ENCODE measurements at regions not wholly inside any gene's neighbourhood (a gene's known extent, or its start where the extent isn't known, plus 50 kb on each side); places are given as distances from the start of the nearest gene placed in this dataset.
"Not testable (repeated sequence)": the region's sequence is repeated elsewhere in the genome, so short reads cannot be mapped to it uniquely, and the experiment has no call there.

DNA sequence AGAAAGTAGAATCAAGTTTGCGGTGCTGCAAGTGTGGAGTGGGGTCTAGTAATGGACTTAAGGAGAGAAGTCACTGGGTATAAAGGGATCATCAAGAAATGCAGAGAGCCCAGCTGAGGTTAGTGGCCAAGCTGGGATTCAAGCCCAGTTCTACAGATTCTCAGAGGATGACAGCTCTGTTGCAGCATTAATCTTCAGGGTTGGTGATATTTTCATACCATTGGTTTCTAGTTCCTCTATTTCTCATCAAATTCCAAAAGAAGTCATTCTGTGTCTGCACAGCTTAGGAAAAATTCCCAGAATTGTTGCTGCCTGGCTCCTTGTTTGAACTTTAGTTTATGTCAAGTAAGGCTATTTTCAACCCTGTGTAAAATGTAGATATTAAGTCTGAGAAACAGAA lies 169.5 kb upstream of the NTF3 start:
- DNase-seq (ENCODE audit: low spot score) = no peak

DNA sequence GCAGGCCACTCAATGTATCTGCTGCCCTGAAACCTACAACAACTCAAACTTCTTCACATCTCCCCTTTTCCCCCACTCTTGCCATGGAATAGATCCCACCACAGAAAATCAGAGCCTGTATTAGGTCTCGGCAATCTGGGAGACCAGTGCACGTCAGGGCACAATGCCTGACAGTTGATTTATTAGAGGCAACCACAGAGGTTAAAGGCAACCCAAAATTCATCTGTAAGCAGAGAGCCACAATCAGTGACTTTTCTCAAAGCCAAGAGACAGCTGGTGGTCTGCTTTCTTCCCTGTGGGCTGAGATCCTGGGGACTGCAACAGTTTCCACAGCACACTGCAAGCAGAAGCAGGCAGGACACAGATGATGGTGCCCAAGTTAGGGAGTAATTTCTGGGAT lies 169.0 kb upstream of the NTF3 start:
- no peak for DNase-seq (ENCODE audit: low spot score)

DNA sequence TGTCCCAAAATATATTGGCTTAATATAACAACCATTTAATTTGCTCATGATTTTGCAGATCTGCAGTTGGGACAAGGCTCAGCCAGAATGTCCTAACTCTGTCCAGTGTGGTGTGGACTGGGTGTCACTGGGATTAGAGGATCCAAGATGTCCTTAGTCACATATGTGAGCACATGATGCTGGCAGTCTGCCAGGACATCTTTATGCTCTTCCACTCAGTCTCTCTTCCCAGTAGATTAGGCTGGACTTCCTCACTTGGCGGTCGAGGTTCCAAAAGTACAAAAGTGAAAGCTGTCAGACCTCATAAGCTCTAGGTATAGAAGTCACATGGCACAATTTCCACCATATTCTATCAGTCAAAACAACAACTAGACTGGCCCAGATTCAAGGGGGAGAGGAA lies 167.9 kb upstream of the NTF3 start:
- no peak for DNase-seq (ENCODE audit: low spot score)

DNA sequence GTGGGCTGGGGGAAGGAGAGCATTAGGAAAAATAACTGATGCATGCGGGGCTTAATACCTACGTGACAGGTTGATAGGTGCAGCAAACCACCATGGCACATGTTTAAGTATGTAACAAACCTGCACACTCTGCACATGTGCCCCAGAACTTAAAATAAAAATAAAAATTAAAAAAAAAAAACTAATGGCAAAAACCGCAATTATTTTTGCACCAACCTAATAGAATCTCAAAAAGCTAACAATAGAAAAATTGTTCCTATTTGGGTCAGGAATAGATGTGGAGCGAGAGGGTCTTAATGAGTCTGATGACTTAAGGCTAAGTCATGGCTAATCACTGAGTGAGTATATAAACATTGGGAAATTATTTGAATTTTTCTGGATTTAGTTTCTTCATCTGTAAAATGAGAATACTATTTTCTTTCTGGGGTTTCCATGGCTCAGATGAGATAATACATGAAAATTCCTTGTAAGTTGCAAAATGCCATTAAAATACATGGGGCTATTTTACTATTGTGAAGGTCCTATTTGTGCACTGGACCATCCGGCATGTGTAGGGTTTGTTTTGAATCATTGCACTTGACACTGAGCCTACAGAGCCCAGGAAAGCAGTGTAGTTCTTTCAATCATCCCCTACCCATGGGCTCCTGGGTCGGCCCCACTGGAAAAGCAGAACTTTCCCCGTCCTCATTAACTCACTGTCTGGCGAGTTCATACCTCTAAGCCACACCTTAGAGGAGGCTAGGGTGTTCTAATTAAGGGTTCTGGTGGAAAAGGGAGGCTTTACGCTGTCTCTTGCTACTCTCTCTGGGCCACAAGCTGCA lies 164.1 kb upstream of the NTF3 start:
- DNase-seq (ENCODE audit: low spot score) = no peak

DNA sequence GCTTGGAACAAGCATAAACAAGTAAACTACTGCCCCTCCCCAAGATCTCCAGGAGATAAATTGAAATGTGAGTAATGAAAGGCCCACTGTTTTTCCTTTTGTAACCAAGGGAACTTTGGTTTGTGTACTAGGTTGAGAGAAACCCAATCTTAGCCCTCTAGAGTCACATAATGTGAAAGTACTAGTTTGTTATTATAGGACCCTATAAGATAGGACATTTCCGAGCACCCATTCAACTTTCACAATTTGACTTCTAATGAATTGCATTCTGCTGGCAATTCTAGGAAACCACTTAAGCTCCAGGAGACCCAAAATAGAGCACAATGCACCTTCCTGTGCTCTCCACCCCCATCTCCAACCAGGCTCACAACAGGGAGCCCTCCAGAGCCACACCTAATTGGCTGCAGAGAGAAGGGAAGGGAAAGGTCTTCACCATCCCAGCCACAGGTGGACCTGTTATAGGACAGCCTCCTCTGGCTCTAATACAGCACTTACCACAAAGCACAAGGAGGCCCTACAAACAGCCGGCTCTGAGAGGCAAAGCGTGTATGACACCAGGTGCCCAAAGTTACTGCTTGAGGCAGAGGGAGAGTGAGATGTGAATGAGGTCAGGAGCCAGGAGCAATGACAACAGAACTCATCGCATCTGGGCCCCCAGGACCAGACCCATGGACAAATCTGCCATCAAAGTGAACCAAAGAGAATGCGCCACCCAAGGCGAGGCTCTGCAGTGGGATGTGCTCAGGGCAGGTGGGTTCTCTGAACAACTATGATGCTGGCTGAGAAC lies 163.3 kb upstream of the NTF3 start:
- no peak for DNase-seq (ENCODE audit: low spot score)

DNA sequence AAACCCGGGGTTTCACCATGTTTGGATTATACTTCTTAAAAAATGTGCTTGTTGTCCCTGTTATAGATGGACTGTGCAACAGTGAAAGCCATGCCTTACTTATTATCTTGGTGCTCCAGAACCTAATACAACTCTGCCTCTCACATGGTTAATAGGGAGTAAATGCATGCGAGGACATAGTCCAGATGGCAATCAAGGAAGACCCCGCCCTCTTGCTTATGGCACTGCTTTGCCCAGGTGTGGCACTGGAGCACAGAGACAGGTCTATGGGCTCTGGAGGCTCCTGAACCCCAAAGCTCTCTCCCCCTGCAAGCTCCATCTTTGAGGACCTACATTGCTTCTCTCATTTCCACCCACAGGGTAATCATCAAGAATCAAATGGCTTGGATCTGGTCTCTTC lies 162.1 kb upstream of the NTF3 start:
- no peak for DNase-seq (ENCODE audit: low spot score)

DNA sequence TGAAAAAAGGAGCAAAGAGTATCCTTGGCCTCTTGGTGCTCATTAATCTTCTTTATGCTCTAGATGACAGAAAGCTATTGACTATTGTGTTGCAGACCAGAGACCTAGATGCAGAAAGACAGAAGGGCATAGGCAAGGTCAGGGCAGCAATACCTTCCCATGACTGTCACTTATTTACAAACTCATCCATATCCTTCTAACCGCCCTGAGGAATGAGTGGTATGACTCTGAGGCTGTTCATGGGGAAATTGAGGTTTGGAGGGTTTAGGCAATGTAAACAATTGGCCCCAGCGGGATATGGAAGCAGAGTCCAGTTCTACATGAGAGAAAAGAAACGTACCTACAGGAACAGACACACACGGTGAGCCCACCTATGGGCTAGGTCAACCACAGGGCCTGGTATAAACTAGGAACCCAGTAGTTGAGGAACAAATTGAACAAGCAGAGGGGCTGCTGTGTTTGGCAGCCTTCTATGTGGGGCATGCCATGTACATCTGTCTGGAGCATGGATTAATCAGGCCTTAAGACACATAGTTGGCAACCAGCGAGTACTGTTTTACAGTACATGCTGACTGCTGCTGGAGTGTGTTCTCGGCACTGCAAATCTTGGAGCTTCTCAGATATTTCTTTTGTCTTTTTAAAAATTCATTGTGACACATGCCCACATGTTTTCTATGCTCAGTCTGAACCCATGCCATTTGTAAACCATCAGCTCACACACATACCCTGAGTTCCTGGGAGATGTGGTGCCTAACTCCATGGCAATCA lies 159.7 kb upstream of the NTF3 start:
- DNase-seq (ENCODE audit: low spot score) = no peak

DNA sequence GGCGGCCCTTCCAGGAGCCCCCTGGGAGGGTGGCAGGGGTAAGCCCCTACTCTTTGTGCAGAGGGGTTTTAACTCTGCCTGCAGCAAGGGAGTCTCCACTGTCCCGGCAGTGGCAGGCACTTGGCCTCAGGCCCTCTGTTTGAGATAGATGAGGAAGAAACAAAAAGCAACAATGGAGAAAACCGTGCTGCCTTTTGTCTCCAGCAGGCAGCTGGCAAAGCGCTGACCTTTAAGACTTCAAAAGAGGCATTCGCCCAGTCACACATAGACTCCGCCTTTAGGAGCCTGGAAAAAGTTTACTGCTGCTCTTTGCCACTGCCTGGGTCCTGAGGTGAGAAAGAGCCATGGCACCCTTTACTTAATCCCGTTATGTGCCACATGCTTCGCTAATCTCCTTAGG lies 158.2 kb upstream of the NTF3 start:
- DNase-seq (ENCODE audit: low spot score) = no peak

DNA sequence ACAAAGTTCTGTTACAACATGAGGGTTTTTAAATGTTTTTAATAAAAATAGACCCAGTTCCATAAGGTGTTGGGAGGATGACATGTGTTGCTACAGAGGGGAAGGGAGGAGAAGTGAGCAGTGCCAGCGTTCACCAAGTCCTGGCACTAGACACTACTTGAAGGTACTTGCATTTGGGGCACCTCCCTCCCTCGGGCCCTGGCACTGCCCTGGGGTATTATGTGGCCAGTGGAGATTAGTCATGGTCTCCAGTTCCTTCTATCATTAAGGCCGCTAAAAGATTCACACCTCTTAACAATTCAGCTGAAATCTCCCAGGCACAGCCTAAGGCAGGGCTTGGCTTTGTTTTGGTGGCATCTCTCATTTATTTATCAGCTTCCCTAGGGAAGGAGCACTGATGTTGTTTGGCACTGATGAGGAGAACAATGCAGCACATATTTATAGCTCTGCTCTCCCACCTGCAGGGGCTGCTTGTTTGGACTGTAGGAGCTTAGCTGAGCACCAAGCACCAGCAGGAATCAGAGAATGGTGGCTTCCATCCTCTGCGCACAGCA lies 155.5 kb upstream of the NTF3 start:
- DNase-seq (ENCODE audit: low spot score) = no peak

DNA sequence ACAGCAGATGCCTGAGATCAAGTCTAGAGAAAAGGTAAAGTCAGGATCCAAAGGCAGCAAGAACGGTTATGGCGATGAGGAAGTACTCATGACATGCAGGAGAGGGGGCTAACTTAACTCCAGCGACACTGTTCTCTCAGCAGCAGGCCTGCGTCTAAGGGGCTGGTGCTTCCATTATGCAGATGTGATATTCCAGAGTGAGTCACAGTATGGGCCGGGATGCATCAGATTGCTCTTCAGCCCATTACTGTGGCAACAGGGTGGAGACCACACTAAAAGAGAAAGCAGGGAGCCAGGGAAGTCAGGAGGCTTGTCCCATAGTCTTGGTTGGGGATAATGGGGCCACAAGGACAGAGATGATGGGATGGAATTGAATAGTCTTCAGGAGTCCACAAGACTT lies 151.8 kb upstream of the NTF3 start:
- DNase-seq (ENCODE audit: low spot score) = no peak

DNA sequence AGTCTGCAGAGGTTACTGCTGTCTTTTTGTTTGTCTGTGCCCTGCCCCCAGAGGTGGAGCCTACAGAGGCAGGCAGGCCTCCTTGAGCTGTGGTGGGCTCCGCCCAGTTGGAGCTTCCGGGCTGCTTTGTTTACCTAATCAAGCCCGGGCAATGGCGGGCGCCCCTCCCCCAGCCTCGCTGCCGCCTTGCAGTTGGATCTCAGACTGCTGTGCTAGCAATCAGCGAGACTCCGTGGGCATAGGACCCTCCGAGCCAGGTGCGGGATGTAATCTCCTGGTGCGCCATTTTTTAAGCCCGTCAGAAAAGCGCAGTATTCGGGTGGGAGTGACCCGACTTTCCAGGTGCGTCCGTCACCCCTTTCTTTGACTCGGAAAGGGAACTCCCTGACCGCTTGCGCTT lies 141.5 kb upstream of the NTF3 start:
- not testable (repeated sequence) for DNase-seq (ENCODE audit: low spot score)

DNA sequence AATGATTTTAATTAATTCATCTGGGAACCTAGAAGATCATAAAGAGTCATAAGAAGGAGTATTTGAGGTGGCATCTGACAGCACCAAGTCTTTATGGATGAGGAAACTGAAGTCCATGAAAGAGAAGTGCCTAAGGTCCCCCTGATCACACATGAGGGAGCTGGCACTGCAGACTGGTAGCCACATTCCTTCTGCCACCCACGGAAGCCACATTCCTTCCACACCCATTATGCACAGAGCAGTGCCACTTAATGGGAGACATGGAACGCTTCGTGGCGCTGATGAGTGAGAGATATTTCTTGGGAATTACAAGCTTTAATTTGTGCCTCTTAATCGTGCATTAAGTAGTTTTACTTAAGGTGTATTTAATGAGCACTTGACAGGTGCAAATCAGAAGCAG lies 139.3 kb upstream of the NTF3 start:
- no peak for DNase-seq (ENCODE audit: low spot score)

DNA sequence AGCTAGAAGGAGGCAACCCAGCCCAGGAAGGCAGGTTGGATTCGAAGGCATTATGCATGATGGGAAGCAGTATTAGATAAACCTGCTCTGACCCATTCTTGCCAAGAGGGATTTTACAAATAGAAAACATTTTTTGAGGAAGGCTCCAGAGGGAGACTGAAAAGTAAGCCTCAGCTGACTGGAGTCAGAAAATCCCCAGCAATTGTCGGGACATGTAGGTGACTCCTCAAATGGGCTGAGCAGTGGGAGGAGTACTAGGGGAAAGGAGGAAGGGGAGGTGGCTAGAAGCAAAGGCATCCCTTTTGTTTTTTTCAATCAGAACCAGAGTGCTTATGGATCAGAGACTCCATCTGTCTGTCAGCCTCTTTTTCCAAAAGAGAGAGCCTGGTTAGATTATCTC lies 138.1 kb upstream of the NTF3 start:
- no peak for DNase-seq (ENCODE audit: low spot score)

DNA sequence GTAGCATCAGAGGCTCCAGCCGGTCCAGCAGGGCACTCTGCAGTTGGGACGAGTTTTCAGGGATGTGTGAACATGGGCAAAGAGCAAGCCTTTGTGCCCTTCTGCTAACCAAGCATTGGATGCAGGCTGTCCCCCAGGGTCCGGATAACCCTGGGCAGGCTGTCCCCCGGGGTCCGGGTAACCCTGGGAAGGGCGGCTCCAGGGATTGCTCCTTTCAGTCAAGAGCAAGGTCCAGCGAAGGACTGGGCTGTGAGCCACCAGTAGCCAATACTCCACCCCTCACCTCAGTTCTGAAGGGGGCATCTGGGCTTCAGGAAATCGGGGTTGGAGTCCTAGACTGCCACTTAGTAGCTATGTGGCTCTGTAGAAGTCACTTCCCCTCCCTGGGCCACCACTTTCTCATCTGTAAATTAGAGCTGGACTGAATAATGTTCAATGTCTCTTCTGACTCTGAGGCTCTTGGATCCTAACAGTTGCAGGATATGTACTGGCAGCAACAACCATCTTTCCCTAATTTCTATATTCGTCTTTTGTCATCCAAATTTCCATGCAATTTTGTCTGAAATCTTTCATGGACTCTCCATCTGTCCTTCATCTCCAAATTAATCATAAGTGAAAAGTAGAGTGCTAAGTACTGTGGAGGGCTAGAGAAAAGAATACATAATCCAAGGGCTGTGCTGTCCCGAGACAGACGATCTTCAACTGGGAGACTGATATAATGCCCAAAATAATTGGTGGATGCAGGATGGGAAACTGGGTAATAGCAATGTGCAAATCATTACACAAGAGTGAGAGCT lies 137.4 kb upstream of the NTF3 start:
- no peak for DNase-seq (ENCODE audit: low spot score)

DNA sequence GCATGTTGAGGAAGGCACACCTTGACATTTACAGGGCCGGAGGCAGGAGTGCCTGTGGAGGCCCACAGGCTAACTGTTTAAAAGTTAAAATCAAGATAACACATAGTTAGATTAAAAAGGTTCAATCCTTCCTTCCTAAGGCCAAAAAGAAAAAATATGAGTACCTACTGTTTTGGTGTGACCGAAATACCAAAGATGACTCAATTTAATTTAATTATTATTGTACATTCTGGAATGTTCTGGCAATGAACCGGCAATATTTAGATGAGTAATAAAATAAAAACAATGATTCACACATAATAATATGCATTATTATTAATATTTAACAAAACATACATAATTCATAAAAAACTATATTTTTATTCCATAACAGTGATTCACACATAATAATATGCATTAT lies 136.8 kb upstream of the NTF3 start:
- DNase-seq (ENCODE audit: low spot score) = no peak

DNA sequence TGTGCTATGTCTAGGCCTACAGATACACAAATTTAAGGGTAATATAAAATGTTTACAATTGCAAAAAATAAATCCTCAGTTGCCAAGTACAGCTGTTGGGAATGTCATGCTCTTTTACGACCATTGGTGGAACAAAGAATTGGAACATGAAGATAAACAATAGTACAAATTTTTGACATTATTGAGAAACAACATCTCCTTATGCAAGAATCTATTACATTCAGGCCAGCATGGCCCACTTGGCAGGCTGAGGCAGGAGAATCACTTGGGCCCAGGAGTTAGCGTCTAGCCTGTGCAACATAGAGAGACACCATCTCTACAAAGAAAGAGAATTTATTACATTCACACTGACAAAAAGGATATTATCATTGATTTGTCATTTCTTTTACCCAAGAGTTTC lies 135.9 kb upstream of the NTF3 start:
- no peak for DNase-seq (ENCODE audit: low spot score)

DNA sequence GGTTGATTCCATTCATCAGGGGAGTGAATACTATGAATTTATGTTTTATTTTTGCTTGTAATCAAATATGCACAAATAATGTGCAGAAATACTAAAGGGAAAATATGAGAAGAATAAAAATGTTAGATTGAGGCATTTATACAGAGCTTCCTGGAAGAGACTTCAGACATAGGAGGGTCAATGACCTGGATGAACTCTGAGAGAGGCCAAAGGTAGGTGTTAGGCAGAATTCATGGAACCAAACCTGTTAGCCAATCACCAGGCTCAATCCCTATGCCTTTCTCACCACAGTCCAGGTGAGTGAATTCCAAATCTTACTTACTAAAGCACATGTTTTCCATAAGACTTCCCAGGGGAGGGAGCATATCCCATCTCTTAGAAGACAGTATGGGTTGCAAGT lies 130.4 kb upstream of the NTF3 start:
- DNase-seq (ENCODE audit: low spot score) = no peak

DNA sequence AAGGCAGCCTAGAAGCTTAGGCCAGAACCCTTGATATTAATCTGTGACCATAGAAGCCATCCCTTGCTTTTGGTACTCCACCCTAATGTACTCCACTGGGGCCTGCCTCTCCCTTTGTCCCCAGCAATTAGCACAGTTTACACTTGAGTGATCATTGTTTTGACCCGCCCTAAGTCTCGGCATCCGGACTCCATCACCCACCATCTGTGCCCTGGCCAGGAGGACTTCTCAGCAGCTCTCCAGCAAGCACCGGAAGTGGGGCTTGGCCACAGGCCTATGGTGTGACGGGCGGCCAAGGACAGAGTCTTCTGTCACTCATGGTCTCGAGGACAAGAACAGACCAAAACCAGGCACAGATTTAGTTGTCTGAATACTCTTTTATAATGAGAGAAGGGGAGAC lies 126.5 kb upstream of the NTF3 start:
- no peak for DNase-seq (ENCODE audit: low spot score)

DNA sequence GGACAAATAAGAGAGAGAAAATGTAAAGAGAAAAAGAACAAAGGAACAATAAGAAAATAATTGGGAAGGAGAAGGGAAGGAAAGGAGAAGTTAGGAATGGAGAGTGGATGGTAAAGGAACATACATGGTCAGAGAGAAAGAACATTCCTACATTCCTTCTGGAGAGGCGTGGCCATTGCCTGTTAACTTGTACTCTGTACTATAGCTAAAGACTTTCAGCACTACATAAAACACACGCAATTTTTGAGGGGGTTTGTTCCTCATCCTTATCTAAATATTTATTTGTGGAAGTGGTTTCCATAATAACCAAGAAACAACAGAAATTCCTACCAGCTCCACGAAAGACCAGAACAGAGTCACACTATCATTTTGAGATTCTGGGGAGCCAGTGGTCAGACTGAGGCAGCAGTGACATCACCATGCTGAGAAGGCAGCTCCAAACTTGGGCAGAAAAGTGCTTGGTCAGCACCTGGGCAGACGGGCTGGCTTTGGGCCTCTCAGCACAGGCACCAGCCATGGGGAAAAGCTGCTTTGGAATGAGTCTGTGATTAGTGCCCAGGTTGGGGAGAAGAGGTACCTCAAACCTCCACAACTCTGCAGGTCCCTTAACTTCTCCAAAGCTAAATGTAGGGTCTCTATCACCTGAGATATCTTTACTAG lies 125.9 kb upstream of the NTF3 start:
- no peak for DNase-seq (ENCODE audit: low spot score)

DNA sequence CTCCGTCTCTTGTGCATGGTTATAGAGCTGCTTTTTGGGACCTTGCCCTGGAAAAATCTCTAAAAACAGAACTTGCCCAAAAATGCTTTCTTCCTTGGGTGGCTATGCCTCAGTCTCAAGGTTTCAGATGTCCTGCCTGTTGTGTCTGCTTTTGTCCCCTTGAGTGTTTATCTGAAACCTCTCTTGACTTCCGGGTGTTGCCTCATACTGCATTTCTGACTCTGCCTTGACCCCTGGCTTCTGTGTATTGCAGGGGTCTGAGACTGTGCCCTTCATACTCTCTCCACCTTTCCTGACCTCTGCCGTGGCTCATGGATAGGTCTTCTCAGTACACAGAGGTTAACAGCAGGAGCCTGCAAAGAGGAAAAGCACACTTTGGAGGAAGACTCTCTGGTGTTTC lies 124.8 kb upstream of the NTF3 start:
- no peak for DNase-seq (ENCODE audit: low spot score)

DNA sequence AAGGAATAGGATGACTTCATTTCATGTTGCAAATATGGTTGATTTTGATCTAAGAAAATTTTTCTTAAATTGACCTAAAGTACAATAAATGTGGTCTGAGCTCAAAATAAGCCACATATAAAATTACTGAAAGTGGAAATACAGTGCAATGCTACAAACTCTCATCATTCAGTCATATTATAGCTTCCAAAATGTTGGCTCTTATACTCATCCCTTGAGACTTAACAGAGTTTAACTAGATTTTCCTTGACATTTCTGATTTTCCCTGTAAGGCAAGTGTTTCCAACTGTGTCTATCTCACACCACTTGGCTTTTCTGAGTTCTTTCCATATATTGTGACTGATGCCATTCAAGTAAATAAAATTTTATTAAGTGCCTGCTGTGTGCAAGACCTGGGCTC lies 123.7 kb upstream of the NTF3 start:
- no peak for DNase-seq (ENCODE audit: low spot score)

Data from HT-29 (cell line).